ENCODE measurements at regions not wholly inside any gene's neighbourhood (a gene's known extent, or its start where the extent isn't known, plus 50 kb on each side); places are given as distances from the start of the nearest gene placed in this dataset.

- TF ChIP-seq CTCF (IDR thresholded peaks at IDR 0.05) (no peak), POLR2A (IDR thresholded peaks at IDR 0.05) (no peak)
Measured at GRCh38 chr1:67571901-67572593, 113.0 kb upstream of the GADD45A start.

Measured in breast epithelium (tissue), 3 donors.